Erythroblast (primary cell): ENCODE measurements at regions not wholly inside any gene's neighbourhood (a gene's known extent, or its start where the extent isn't known, plus 50 kb on each side); places are given as distances from the start of the nearest gene placed in this dataset.

Experiments
- GATA1 ChIP-seq: IDR thresholded peaks from 2 replicates; pipeline ENCODE4 v1.6.1; 2011; ENCODE audit warnings: low read depth, mild to moderate bottlenecking, control low read depth, low read length, moderate library complexity
- POLR2A ChIP-seq: IDR thresholded peaks from 2 replicates; pipeline ENCODE4 v1.6.1; 2011; ENCODE audit warnings: mild to moderate bottlenecking, low read length

DNA sequence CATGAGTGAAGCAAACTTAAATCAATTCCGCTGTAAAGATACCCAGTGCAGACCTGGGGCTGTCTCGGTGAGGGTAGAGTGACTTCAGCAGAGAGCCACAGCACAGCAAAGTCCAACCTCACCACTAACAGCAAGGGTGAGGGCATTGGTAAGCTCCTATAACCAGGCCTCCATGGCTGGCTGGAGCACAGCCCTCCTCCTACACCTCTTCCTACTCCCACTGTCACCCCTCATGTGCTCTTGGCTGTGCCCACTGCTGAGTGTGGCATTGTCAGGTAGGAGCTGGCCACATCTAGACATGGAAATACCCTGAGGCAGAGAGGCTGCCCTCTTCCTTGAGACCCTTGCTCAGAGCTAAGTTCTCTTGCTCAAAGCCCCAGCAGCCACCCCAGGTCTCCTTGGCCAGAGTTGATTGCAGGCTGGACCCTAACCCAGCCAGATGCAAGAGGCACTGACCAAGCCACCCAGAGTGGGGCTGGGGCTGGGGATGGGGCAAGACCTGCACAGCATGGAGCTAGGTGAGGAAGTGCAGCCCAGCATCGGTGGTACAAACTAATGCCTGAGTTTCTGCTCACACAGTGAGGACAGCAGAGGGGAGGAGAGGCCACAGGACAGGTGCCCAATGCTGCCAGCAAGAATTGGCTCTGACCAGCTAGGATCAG lies 77.6 kb upstream of the RAB6C start:
- TF ChIP-seq POLR2A: no peak
- no peak for TF ChIP-seq GATA1
